Tibial nerve (tissue), 4 donors: ENCODE measurements at regions not wholly inside any gene's neighbourhood (a gene's known extent, or its start where the extent isn't known, plus 50 kb on each side); places are given as distances from the start of the nearest gene placed in this dataset.

Source experiments
- EP300 ChIP-seq, 2 donors: sonication (generic); formaldehyde crosslinking; IDR thresholded peaks; one replicate each; pipeline ENCODE4 v1.6.1; 2017; ENCODE audit warnings: antibody characterized with exemption in 2 of 2, mild to moderate bottlenecking in 1 of 2
- POLR2A ChIP-seq, 2 donors: fragments of 450-650 bp; IDR thresholded peaks; one replicate each; pipeline ENCODE4 v1.6.1; 2017; ENCODE audit warnings: antibody characterized with exemption in 2 of 2, mild to moderate bottlenecking in 2 of 2, moderate library complexity in 2 of 2
- TF ChIP-seq, protein P1 (sequence below), 5 experiments: fragments of 200-600 bp in 3 of 5; fragments of 450-650 bp in 2 of 5; sonication (generic) in 3 of 5; IDR thresholded peaks; one replicate each; pipeline ENCODE4 v1.5.1; 2016 to 2019; ENCODE audit warnings: antibody characterized with exemption in 5 of 5, mild to moderate bottlenecking in 3 of 5, moderate library complexity in 2 of 5

DNA sequence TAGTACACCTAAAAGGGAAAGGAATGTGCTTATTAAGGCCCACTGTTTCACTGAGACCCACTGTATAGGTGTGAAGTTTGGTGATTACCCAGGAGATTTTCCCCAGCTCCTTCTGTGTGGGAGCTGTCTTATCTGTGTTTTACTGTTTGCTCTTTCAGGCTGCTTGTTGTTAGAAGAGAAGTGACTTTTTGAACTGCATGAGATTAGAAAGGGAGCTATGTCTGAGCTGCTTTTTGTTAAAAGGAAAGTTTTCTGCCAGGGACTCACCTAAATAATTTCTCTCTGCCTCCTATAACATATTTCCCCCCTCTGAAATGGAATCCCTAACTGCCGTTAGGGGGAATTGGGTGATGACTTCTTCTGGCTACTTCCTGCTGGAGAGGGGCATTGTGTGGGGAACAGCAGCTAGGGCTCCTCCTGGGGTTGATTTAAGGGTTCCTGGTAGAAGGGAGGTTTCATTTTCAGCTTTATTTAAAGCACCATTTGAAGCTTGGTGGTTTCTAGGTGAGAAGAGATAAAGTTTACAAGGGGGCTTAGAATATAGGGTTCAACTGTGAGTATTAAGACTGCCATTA lies 77.1 kb upstream of the ATP11B start:
- TF ChIP-seq EP300 (IDR thresholded peaks at IDR 0.05) (no peak), POLR2A (IDR thresholded peaks at IDR 0.05) (no peak)
- TF ChIP-seq, protein P1, sequence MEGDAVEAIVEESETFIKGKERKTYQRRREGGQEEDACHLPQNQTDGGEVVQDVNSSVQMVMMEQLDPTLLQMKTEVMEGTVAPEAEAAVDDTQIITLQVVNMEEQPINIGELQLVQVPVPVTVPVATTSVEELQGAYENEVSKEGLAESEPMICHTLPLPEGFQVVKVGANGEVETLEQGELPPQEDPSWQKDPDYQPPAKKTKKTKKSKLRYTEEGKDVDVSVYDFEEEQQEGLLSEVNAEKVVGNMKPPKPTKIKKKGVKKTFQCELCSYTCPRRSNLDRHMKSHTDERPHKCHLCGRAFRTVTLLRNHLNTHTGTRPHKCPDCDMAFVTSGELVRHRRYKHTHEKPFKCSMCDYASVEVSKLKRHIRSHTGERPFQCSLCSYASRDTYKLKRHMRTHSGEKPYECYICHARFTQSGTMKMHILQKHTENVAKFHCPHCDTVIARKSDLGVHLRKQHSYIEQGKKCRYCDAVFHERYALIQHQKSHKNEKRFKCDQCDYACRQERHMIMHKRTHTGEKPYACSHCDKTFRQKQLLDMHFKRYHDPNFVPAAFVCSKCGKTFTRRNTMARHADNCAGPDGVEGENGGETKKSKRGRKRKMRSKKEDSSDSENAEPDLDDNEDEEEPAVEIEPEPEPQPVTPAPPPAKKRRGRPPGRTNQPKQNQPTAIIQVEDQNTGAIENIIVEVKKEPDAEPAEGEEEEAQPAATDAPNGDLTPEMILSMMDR (IDR thresholded peaks at IDR 0.05): no peak
